Osteocyte (in vitro differentiated cells): ENCODE measurements at regions not wholly inside any gene's neighbourhood (a gene's known extent, or its start where the extent isn't known, plus 50 kb on each side); places are given as distances from the start of the nearest gene placed in this dataset.

Source experiments
- DNase-seq: peaks from one replicate; pipeline ENCODE4 v3.0.0; 2021; ENCODE audit warnings: mixed read lengths; ENCODE audit not compliant: unreplicated experiment; ENCODE audit errors: extremely low spot score
- H3K27ac Mint-ChIP-seq: one replicate; pipeline ENCODE4 v1.8.0; 2021; ENCODE audit warnings: mild to moderate bottlenecking, mixed read lengths; ENCODE audit not compliant: unreplicated experiment
- H3K27me3 Mint-ChIP-seq: one replicate; pipeline ENCODE4 v1.8.0; 2021; ENCODE audit warnings: mixed read lengths; ENCODE audit not compliant: unreplicated experiment
- H3K36me3 Mint-ChIP-seq: one replicate; pipeline ENCODE4 v1.8.0; 2021; ENCODE audit warnings: mixed read lengths; ENCODE audit not compliant: unreplicated experiment
- H3K4me1 Mint-ChIP-seq: one replicate; pipeline ENCODE4 v1.8.0; 2021; ENCODE audit warnings: mixed read lengths; ENCODE audit not compliant: unreplicated experiment
- H3K4me3 Mint-ChIP-seq: one replicate; pipeline ENCODE4 v1.8.0; 2021; ENCODE audit warnings: mild to moderate bottlenecking, moderate library complexity, mixed read lengths; ENCODE audit not compliant: unreplicated experiment
- H3K9me3 Mint-ChIP-seq: one replicate; pipeline ENCODE4 v1.8.0; 2021; ENCODE audit warnings: mixed read lengths; ENCODE audit not compliant: unreplicated experiment
- CTCF ChIP-seq: fragments of 200-600 bp; sonication (generic); IDR thresholded peaks from 2 replicates; pipeline ENCODE4 v1.5.0; 2021; ENCODE audit warnings: antibody characterized with exemption, mild to moderate bottlenecking, moderate library complexity

DNA sequence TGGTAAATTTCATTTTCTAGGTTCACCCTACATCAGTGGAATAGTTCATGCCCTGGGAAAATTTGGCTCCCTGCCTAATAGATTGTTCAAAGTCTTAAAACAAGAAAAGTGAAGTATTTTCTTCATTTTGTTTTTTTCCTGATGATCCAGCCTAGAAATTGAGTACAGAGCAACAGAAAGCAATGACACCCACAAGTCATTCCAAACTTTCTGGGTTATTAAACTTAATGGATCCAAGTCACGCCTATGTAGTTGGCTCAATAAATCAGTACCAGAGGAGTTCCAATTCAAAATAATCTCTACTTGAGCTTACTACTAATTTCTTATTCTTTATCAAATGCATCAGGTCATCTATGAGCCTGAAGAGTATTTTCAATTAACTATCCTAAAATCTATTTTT lies 937.6 kb upstream of the SLIT2 start:
- H3K27ac Mint-ChIP-seq: no peak overlapping the region
- no peaks in the 10 kb centered on the region for H3K9me3 Mint-ChIP-seq
- no peak for TF ChIP-seq CTCF
- DNase-seq: no peak
- no peaks in the 10 kb centered on the region for H3K27me3 Mint-ChIP-seq
- no peak overlapping the region for H3K4me3 Mint-ChIP-seq
- H3K36me3 Mint-ChIP-seq: no peaks in the 10 kb centered on the region
- H3K4me1 Mint-ChIP-seq: peaks cover 6% of the 10 kb centered on the region

DNA sequence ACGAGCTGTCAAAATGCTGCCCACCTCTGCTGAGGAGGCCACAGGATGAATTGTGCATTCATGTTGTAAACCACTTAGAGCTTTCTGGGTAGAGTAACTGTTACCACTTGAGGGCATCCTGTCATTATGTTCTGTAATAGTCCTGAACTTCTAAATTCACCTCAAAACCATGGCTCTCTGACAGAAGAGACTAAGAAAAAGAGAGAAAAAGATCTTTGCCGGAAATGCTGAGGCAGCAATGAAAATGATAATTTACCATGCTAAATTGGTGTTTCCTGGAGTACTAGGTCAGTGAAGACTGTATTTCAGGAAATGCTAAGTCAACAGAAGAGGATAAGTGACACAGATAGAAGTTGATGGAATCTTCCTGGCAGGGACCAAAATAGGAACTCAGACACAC lies 942.3 kb upstream of the SLIT2 start:
- peak; percentile 67 for TF ChIP-seq CTCF
- no peak overlapping the region for H3K27ac Mint-ChIP-seq
- H3K4me3 Mint-ChIP-seq: no peak overlapping the region
- no peak for DNase-seq
- H3K36me3 Mint-ChIP-seq: no peaks in the 10 kb centered on the region
- no peaks in the 10 kb centered on the region for H3K27me3 Mint-ChIP-seq
- peaks cover 6% of the 10 kb centered on the region for H3K4me1 Mint-ChIP-seq
- peaks cover 8% of the 10 kb centered on the region for H3K9me3 Mint-ChIP-seq

GRCh38 chr4:19304028-19304427 lies 947.7 kb upstream of the SLIT2 start:
- H3K36me3 Mint-ChIP-seq: no peaks in the 10 kb centered on the region

GRCh38 chr4:19301527-19301926 lies 950.2 kb upstream of the SLIT2 start:
- Mint-ChIP-seq H3K36me3 (no peaks in the 10 kb centered on the region), H3K9me3 (peaks cover 8% of the 10 kb centered on the region), H3K27me3 (no peaks in the 10 kb centered on the region), H3K4me1 (peaks cover 6% of the 10 kb centered on the region), H3K27ac (no peak overlapping the region), H3K4me3 (no peak overlapping the region)
- TF ChIP-seq CTCF: no peak
- DNase-seq: no peak

More at GRCh38 chr4:19304028-19304427, 947.7 kb upstream of the SLIT2 start:
- no peak for TF ChIP-seq CTCF
- Mint-ChIP-seq H3K27ac (no peak overlapping the region), H3K4me1 (peaks cover 3% of the 10 kb centered on the region), H3K4me3 (no peak overlapping the region), H3K27me3 (no peaks in the 10 kb centered on the region), H3K9me3 (peaks cover 8% of the 10 kb centered on the region)
- no peak for DNase-seq

DNA sequence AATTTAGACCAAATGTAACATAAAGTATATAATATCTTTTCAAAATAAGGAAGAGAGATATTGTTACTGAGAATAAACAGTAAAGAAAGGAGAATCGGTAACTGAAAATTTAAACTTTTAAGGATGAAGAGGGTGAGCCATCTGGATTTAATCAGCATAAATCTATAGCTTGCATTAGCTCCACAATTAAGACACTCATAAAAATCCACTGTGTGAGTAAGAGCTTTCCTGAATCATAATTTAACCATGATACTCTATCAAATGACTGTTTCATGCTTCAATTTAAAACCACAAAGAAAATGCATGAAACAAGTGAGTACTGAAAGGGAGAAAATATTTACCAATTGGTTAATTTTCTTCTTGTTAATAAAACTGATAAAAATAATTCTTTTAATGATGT lies 951.5 kb upstream of the SLIT2 start:
- no peak for DNase-seq
- peaks cover 11% of the 10 kb centered on the region for H3K4me1 Mint-ChIP-seq
- H3K9me3 Mint-ChIP-seq: no peaks in the 10 kb centered on the region
- no peak overlapping the region for H3K4me3 Mint-ChIP-seq
- no peaks in the 10 kb centered on the region for H3K27me3 Mint-ChIP-seq
- TF ChIP-seq CTCF: no peak
- no peaks in the 10 kb centered on the region for H3K36me3 Mint-ChIP-seq
- H3K27ac Mint-ChIP-seq: no peak overlapping the region
